B cell (primary cell): ENCODE measurements at regions not wholly inside any gene's neighbourhood (a gene's known extent, or its start where the extent isn't known, plus 50 kb on each side); places are given as distances from the start of the nearest gene placed in this dataset.

Source experiments
- ATAC-seq: fragments of 200-7000 bp; cut with Tn5 transposase; one replicate; pipeline ENCODE4 v1.10.0; 2021; ENCODE audit warnings: low read depth, mild to moderate bottlenecking, moderate number of reproducible peaks, moderate library complexity
- CTCF ChIA-PET: fragments of 350-600 bp; sonication (Branson Sonifier 250); formaldehyde crosslinking; loops from one replicate; lab custom pipeline; 2021; ENCODE audit warnings: antibody characterized with exemption, inconsistent platforms; lab: Charles Lee
- POLR2A ChIA-PET: fragments of 350-600 bp; sonication (Branson Sonifier 250); formaldehyde crosslinking; loops from one replicate; lab custom pipeline; 2021; ENCODE audit warnings: antibody characterized with exemption; lab: Charles Lee
- DNase-seq: peaks from one replicate; pipeline ENCODE4 v3.0.0; 2013
- H2AFZ ChIP-seq: 2 replicates; pipeline ENCODE4 v1.6.1; 2012; ENCODE audit warnings: mild to moderate bottlenecking, low read depth, low read length; ENCODE audit not compliant: insufficient read depth, poor library complexity, severe bottlenecking
- H3K27ac ChIP-seq, 2 donors: 1 replicate in 1 of 2; 2 replicates in 1 of 2; pipeline ENCODE4 v1.5.1; 2012 to 2013; ENCODE audit warnings: low read length in 2 of 2, mild to moderate bottlenecking in 2 of 2, moderate library complexity in 1 of 2
- H3K27me3 ChIP-seq, 4 experiments: fragments of 200-600 bp in 1 of 4; sonication (generic) in 1 of 4; replicated peaks in 1 of 4; 1 replicate in 2 of 4; 2 replicates in 2 of 4; pipeline versions ENCODE4 v1.6.1 to v1.7.0; 2013 to 2016; ENCODE audit warnings: low read length in 3 of 4, mild to moderate bottlenecking in 2 of 4, mixed read lengths in 1 of 4, moderate library complexity in 1 of 4; ENCODE audit not compliant: insufficient read depth in 4 of 4, control insufficient read depth in 3 of 4; ENCODE audit errors: control extremely low read depth in 1 of 4
- H3K36me3 ChIP-seq, 2 experiments: replicated peaks in 1 of 2; 1 replicate in 1 of 2; 2 replicates in 1 of 2; pipeline versions ENCODE4 v1.6.1 to v1.7.1; 2013; ENCODE audit warnings: low read length in 1 of 2; ENCODE audit not compliant: insufficient read depth in 2 of 2, control insufficient read depth in 1 of 2; ENCODE audit errors: control extremely low read depth in 1 of 2, extremely low read depth in 1 of 2
- H3K4me1 ChIP-seq, 2 donors: fragments of 200-600 bp in 1 of 2; sonication (generic) in 1 of 2; 1 replicate in 1 of 2; 2 replicates in 1 of 2; pipeline versions ENCODE4 v1.5.1 to v1.6.1; 2013 to 2017; ENCODE audit warnings: low read length in 2 of 2; ENCODE audit not compliant: control insufficient read depth in 2 of 2, insufficient read depth in 2 of 2
- H3K4me2 ChIP-seq: replicated peaks from 2 replicates; pipeline ENCODE3; 2012; ENCODE audit warnings: mild to moderate bottlenecking, low read depth, low read length; ENCODE audit not compliant: poor library complexity, severe bottlenecking
- H3K4me3 ChIP-seq, 5 experiments: fragments of 200-600 bp in 1 of 5; sonication (generic) in 1 of 5; 1 replicate in 3 of 5; 2 replicates in 2 of 5; pipeline versions ENCODE4 v1.5.1 to v1.7.0; 2011 to 2016; ENCODE audit warnings: low read length in 4 of 5, mild to moderate bottlenecking in 4 of 5, low read depth in 2 of 5, control low read depth in 1 of 5, moderate library complexity in 1 of 5; ENCODE audit not compliant: insufficient read depth in 1 of 5; ENCODE audit errors: control extremely low read depth in 1 of 5, extremely low read depth in 1 of 5
- H3K79me2 ChIP-seq: fragments of 200-600 bp; sonication (generic); one replicate; pipeline ENCODE4 v1.6.0; 2016; ENCODE audit warnings: low read length; ENCODE audit not compliant: control insufficient read depth, insufficient read depth
- H3K9ac ChIP-seq: fragments of 200-600 bp; sonication (generic); 2 replicates; pipeline ENCODE4 v1.6.1; 2017; ENCODE audit warnings: mild to moderate bottlenecking, low read length, moderate library complexity
- H3K9me3 ChIP-seq, 3 donors: one replicate each; pipeline versions ENCODE4 v1.6.1 to v1.7.1; 2013; ENCODE audit warnings: low read length in 2 of 3; ENCODE audit not compliant: control insufficient read depth in 2 of 3, insufficient read depth in 1 of 3; ENCODE audit errors: control extremely low read depth in 1 of 3
- H4K20me1 ChIP-seq: 2 replicates; pipeline ENCODE4 v1.6.0; 2012; ENCODE audit warnings: mild to moderate bottlenecking, low read length; ENCODE audit not compliant: insufficient read depth, control insufficient read depth, poor library complexity, severe bottlenecking
- H3K27ac Mint-ChIP-seq: one replicate; pipeline ENCODE4 v1.8.0; 2021; ENCODE audit warnings: mixed read lengths
- H3K27me3 Mint-ChIP-seq: one replicate; pipeline ENCODE4 v1.8.0; 2021; ENCODE audit warnings: mixed read lengths
- H3K4me1 Mint-ChIP-seq: one replicate; pipeline ENCODE4 v1.8.0; 2021; ENCODE audit warnings: mixed read lengths
- H3K4me3 Mint-ChIP-seq: one replicate; pipeline ENCODE4 v1.8.0; 2021; ENCODE audit warnings: mixed read lengths
- H3K9me3 Mint-ChIP-seq: one replicate; pipeline ENCODE4 v1.8.0; 2022; ENCODE audit warnings: mixed read lengths; ENCODE audit not compliant: insufficient read depth
- CTCF ChIP-seq: fragments of 200-600 bp; IDR thresholded peaks from one replicate; pipeline ENCODE4 v1.8.0; 2022; ENCODE audit warnings: antibody characterized with exemption, mild to moderate bottlenecking
- EZH2 ChIP-seq: IDR thresholded peaks from 2 replicates; pipeline ENCODE4 v1.6.1; 2012; ENCODE audit warnings: borderline replicate concordance, low read depth, mild to moderate bottlenecking, moderate library complexity, low read length; ENCODE audit not compliant: insufficient read depth, poor library complexity, severe bottlenecking
- WGBS: methylation state at CpG from one replicate; pipeline ENCODE4 v1.1.5; 2013; ENCODE audit warnings: missing lambda C conversion rate; ENCODE audit not compliant: insufficient coverage; 5-methylcytosine and 5-hydroxymethylcytosine counted together
- intact Hi-C: fragments of 100-400 bp; cut with micrococcal nuclease; formaldehyde crosslinking; loops from one replicate; pipeline ENCODE4 v1.10.0; 2022

- H3K27me3 ChIP-seq: no peaks in the 10 kb centered on the region
- H3K4me3 Mint-ChIP-seq: no peak overlapping the region
- ChIA-PET CTCF (no interaction called here), POLR2A (no interaction called here)
- ATAC-seq: no peak
- no peak overlapping the region for H2AFZ ChIP-seq
- H3K9me3 Mint-ChIP-seq: peaks cover 2% of the 10 kb centered on the region
- H4K20me1 ChIP-seq: no peaks in the 10 kb centered on the region
- no peaks in the 10 kb centered on the region for H3K27me3 Mint-ChIP-seq
- H3K36me3 ChIP-seq: no peaks in the 10 kb centered on the region
- H3K4me1 ChIP-seq: no peaks in the 10 kb centered on the region
- H3K9me3 ChIP-seq: no peaks in the 10 kb centered on the region
- no peaks in the 10 kb centered on the region for H3K79me2 ChIP-seq
- TF ChIP-seq EZH2: no peak
- TF ChIP-seq CTCF: no peak
- no peak overlapping the region for H3K4me2 ChIP-seq
- H3K27ac Mint-ChIP-seq: no peak overlapping the region
- DNase-seq: no peak
- intact Hi-C loops: no loop called here
- H3K4me1 Mint-ChIP-seq: no peaks in the 10 kb centered on the region
- H3K27ac ChIP-seq: no peak overlapping the region
- no peak overlapping the region for H3K9ac ChIP-seq
- no peak overlapping the region for H3K4me3 ChIP-seq
Observed at GRCh38 chr20:11844691-11845090, 73.0 kb upstream of the BTBD3 start.

- no peaks in the 10 kb centered on the region for H3K36me3 ChIP-seq
- ATAC-seq (no peak), DNase-seq (no peak)
- Mint-ChIP-seq H3K27ac (no peak overlapping the region), H3K4me3 (no peak overlapping the region), H3K4me1 (no peaks in the 10 kb centered on the region), H3K9me3 (peaks cover 2% of the 10 kb centered on the region), H3K27me3 (no peaks in the 10 kb centered on the region)
- H3K9me3 ChIP-seq: no peaks in the 10 kb centered on the region
- intact Hi-C loops: no loop called here
- POLR2A ChIA-PET: no interaction called here
- no peaks in the 10 kb centered on the region for H3K79me2 ChIP-seq
- no peaks in the 10 kb centered on the region for H3K27me3 ChIP-seq
- no peak overlapping the region for H3K9ac ChIP-seq
- H3K4me1 ChIP-seq: no peaks in the 10 kb centered on the region
- no peak overlapping the region for H3K4me3 ChIP-seq
- H2AFZ ChIP-seq: no peak overlapping the region
- WGBS: 92% methylated on average over 3 of the region's 3 CpGs
- CTCF ChIA-PET: no interaction called here
- no peaks in the 10 kb centered on the region for H4K20me1 ChIP-seq
- TF ChIP-seq CTCF (no peak), EZH2 (no peak)
- no peak overlapping the region for H3K27ac ChIP-seq
- no peak overlapping the region for H3K4me2 ChIP-seq
Observed at GRCh38 chr20:11845340-11845739, 72.4 kb upstream of the BTBD3 start.
